GM19328 (cell line): ENCODE measurements at regions not wholly inside any gene's neighbourhood (a gene's known extent, or its start where the extent isn't known, plus 50 kb on each side); places are given as distances from the start of the nearest gene placed in this dataset.

Experiments used
- ATAC-seq: cut with Tn5 transposase; IDR thresholded peaks from one replicate; pipeline ENCODE4 v1.9.1; 2021; ENCODE audit warnings: mild to moderate bottlenecking, moderate library complexity; ENCODE audit not compliant: unreplicated experiment

- ATAC-seq = no peak
These were observed 76.9 kb upstream of the NABP1 start for GRCh38 chr2:191601060-191601459.

- ATAC-seq = no peak
These were observed 73.8 kb upstream of the NABP1 start for GRCh38 chr2:191604154-191604553.

DNA sequence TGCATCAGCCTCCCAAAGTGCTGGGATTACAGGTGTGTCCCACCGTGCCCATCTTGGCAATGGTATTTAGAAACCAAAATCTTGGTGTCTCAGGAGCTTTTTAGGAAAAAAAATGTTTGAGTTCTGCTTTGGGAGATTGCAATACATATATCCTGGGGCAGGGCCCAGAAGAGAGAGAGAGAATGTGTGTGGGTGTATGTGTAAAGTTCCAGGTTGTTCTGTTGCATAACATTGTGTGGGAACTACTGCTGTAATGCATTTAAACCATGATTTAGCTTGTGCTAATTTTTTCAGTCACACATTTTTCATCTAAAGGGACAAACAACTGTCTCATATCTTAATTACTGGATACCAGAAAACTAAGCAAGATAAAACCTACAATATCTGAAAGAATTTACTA lies 70.8 kb upstream of the NABP1 start:
- no peak for ATAC-seq

DNA sequence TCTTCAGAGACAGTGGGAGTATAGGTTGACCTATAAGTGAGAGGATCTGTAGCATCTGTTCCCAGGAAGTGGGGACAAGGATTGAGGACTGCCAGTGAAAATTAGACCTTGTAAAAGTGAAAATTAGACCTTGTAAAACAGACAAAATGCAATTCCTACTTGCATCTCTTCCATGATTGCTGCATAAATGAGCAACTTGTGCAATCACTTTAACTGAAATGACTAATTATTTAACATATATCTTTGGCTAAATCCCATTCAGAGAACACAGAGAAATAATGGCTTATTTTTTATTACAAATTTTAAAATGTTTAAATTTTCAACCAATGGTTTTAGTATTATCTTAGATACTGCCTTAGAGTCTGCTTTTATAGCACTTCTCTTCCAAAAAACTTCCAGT lies 67.2 kb upstream of the NABP1 start:
- no peak for ATAC-seq

DNA sequence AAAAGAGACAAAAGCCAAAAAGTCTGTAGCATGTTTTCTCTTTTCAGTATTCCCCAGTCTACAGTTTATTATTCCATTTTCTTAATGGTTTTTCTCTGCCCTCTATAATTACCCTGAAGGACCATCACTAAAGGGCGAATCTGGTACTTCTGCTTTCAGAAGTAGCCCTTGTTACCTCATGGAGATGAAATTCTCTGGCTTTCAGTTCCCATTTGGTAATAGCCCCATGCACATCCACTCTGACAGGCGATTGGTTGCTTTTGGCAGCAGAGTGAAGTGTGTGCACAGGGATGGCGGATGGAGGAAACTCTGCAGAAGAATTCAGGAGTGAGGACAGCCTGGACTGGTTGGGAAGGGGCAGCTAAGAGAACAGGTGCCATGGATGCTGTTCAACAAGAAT lies 66.3 kb upstream of the NABP1 start:
- peak; percentile 97 for ATAC-seq

DNA sequence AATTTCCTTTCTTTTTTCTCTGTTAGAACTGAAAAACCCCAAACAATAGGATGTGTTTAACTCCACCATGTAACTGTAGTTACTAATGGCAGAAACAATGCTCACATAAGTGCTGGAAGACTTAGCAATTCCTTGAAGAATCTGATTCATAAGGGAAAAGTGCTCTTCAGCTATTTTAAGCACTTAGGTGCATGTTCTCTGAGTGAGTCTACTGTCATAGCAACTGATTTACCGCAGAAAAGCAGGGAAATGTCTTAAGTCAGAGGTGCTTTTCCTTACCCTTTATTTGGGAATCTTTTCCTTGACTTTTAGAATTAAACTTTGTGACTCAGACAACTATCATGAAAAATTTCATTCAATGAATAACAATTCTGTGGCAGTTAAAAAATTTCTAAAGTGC lies 65.4 kb upstream of the NABP1 start:
- no peak for ATAC-seq

GRCh38 chr2:191614759-191615158 lies 63.2 kb upstream of the NABP1 start:
- no peak for ATAC-seq

DNA sequence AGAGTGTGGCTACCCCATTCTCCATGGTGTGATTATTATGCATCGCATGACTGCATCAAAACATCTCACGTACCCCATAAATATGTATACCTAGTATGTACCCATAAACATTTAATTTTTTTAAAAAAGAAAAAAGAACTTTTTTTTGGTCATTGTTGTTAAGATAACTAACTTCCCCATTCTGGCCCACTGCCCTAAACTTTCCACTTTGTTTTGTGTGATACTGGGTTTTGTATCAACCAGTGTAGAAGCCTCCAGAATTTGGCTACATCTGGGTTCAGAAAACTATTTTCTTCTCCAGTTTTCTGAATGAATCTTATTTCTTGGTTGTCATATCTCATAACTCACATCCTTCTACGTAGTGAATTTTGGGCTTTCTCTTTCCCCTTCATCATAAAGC lies 62.3 kb upstream of the NABP1 start:
- no peak for ATAC-seq

- peak; percentile 85 for ATAC-seq
These were observed 60.4 kb upstream of the NABP1 start for GRCh38 chr2:191617575-191617974.

GRCh38 chr2:191618046-191618780 lies 59.7 kb upstream of the NABP1 start:
- ATAC-seq = peak; percentile 10

DNA sequence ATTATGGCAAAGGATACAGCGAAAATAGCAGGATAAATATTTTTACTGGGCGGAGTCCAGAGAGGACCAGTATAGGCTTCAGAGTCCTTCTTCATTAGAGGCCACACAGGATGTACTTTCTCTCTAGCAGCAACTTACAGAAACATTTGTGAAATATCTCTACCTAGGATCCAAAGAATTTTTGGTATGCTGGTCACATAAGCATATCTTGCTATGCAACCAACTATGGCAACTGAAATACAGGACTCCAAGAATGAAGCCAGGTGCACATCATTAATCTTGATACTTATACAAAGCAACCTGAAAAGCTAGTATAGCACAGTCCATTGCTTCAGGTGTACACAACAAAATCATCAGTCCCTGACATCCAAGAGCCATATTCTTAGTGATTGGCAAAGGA lies 59.1 kb upstream of the NABP1 start:
- no peak for ATAC-seq

DNA sequence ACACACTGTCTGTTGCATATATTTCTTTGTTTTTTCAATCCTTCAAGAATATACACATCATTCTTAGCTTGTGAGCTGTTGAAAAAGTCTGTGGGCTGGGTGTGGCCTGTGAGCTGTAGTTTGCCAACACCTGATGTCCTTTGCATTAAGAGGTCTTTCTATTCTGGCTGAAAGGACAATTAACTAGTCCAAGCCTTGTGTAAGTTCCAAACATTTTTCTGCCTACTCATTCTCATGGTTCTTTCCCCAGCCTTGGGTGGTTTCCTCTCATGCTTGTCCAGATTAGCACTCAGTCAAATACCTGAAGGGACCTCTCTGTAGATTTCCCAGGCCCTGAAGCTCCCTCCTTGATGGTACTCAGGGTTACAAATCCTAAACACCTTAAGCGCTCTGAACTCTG lies 57.8 kb upstream of the NABP1 start:
- ATAC-seq = no peak

DNA sequence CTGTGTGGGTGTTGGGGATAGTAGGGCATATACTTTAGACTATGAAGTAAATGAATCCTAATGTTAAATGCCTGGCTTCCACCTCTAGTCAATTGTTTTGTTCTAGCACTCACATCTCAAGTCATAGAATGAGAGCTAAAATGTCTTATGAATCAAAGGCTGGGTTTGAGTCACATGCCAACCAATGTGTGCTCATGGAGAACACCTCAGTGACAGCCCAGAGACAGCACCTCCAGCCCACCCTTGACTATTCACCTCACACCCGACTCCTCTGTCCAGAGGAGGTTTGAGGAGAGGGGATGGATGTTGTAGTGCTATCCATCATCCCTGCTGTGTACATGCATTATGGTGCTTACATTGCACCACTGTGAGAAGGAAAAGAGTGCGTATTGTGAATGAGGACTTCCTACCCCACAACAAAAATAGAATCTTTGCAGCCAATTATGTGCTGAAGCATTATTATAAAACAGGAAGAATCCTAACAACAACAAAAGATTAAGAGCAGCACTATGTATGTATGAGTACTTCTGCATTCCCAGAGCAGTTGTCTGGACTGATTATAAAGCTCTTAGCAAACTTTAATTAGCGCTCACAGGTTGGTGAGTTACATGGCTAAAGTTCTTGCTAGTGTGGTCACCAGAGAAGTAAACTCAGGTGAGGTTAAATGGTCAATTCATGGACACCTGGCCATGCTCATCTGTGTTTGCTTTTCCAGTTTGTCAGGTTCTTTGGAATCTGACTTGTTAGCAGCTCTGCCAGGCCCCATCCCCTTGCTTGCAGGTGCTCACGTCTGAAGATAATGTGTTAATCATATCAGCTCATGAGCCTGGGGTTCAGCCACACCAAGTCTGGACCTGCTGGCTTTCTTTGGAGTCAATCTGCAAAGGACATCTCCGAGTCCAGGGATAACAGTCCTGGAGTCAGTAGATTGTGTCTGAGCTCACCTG lies 55.3 kb upstream of the NABP1 start:
- ATAC-seq = no peak

GRCh38 chr2:191625016-191625415 lies 52.9 kb upstream of the NABP1 start:
- ATAC-seq = peak; percentile 64

DNA sequence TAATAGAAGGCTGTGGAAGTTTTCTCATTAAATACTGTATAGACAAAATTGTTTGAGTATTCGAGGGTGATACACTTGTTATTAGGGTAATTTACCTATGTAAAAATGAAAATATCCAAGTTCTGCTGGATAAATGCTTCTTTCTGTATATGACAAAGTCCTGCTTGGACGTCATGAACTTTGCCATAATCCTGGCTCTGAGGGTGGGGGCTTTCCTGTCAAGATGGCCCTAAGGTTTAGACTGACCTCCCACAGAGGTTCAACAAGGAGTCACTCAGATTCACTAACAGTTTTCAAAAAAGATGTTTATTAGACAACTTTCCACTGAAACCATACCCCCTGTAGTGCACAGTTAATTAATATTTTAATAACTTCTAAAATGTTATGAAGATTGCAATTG lies 52.5 kb upstream of the NABP1 start:
- no peak for ATAC-seq

GRCh38 chr2:191626497-191627151 lies 51.3 kb upstream of the NABP1 start:
- no peak for ATAC-seq

DNA sequence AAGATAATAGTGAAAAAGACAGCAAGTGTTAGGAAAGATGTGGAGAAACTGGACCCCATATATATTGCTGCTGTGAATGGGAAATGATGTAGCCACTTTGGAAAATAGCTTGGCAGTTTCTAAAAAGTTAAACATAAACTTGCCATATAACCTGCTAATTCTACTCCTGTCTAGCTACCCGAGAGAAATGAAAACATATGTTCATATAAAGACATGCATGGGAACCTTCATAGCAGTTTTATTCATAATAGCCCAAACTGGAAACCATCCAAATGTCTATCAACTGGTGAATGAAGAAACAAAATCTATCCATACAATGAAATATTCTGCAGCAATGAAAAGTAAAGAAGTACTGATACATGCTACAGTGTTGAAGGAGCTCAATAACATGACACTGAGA lies 50.4 kb upstream of the NABP1 start:
- no peak for ATAC-seq
